GM18502 (cell line): ENCODE measurements at regions not wholly inside any gene's neighbourhood (a gene's known extent, or its start where the extent isn't known, plus 50 kb on each side); places are given as distances from the start of the nearest gene placed in this dataset.

Experiments used
- ATAC-seq: cut with Tn5 transposase; IDR thresholded peaks from one replicate; pipeline ENCODE4 v1.9.1; 2021; ENCODE audit warnings: mild to moderate bottlenecking; ENCODE audit not compliant: unreplicated experiment, poor library complexity

GRCh38 chr4:19380600-19380999 is 871.1 kb upstream of the SLIT2 start:
- ATAC-seq: no peak

DNA sequence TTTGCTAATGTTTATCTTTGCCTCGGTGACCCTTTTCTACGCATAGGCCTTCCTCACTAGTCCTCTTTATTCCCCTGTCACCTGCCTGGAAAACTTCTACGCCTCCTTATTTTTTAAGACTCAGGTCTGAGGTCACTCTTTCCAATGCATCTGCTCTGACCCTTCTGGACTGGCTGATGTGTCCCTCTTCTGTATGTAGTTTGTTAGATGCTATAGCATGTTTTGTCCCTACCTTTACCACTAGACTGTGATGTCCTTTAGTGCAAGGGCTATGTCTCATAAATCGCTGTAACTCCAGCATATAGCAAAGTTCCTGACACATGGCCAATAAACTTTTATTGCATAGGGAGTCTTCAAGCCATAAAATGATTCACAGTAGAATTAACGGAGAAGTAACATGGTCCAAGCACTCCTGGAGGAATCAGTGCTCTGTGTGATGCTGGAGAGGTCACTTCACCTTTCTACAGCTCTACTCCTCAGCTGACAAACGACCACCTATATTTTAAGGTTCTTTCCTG is 872.5 kb upstream of the SLIT2 start:
- no peak for ATAC-seq

GRCh38 chr4:19375931-19376330 is 875.8 kb upstream of the SLIT2 start:
- no peak for ATAC-seq

GRCh38 chr4:19375136-19375804 is 876.4 kb upstream of the SLIT2 start:
- no peak for ATAC-seq

GRCh38 chr4:19372390-19372789 is 879.3 kb upstream of the SLIT2 start:
- ATAC-seq: no peak

GRCh38 chr4:19368800-19369199 is 882.9 kb upstream of the SLIT2 start:
- no peak for ATAC-seq

- no peak for ATAC-seq
Observed at GRCh38 chr4:19366916-19367315, 884.8 kb upstream of the SLIT2 start.

- no peak for ATAC-seq
Observed at GRCh38 chr4:19358015-19358414, 893.7 kb upstream of the SLIT2 start.

DNA sequence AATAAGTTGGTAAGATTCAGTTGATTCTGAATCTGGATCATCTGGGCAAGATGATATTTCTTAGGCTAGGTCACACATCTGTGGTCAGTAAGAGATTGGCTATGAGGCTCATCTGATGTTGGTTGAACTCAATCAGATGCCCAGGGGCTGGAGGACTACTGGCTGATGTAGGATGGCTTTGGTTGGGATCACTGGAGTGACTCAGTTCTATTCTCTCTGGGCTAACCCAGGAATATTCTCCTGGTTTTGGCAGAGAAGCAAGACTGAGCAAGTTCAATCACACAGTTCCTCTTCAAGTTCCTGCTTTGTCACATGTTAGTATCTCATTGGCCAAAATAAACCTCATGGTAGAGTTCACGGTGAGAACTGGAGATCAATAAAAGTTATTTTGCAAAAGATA is 902.3 kb upstream of the SLIT2 start:
- no peak for ATAC-seq

GRCh38 chr4:19348746-19349145 is 903.0 kb upstream of the SLIT2 start:
- no peak for ATAC-seq

DNA sequence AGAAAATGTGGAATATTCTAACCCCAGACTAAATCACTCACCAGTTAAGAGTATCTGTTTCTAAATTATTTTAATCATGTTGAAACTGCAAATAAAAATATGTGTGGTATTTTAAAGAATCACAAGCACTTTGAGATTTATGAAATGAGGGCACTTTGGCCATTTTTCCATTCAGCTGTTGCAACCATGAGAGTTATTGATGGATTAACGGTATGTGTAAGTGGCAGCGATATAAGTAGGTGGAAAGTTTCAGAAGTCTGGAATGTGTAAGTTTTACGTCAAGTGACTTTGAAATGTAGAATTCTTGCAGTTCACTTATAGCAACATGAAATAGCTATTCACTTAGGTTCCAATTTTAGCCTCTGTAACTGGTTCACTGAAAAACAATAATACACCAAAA is 905.1 kb upstream of the SLIT2 start:
- no peak for ATAC-seq

GRCh38 chr4:19329631-19330030 is 922.1 kb upstream of the SLIT2 start:
- no peak for ATAC-seq

DNA sequence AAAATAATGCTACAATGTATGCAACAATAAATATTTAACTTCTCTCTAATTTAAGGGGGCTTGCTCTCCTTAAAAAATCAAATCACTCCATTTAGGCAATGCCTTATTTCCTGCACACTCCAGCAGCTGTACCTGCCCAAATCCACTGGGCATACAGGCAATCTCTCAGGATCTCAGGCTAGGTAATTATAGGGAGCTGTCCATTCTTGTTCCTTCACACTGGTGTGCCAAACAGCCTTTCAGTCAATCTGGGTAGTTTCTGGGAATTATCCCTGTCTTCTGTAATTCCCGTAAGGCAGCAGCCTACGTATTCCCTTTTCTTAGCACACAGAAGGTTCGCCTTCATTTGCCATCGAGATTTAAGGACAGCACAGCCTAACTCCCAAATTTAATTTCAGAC is 922.6 kb upstream of the SLIT2 start:
- no peak for ATAC-seq

DNA sequence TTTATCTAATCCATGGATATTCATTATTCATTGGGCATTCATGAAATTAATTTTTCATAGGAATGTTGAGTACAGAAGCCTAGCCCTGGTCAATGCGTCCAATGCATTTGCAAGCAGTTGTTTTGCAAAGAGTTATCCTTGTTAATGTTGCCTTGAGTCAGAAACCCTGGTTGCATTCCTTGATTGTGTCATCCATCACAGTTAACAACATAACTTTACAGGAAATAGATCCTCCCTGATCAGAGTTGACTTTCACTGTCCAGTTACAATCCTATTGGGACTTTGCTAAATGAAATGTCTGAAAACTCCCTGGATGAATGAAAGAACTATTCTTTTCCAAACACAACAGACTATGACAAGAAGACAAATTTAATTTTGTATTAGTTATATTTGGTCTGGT is 924.3 kb upstream of the SLIT2 start:
- ATAC-seq: no peak

- no peak for ATAC-seq
Observed at GRCh38 chr4:19324184-19324583, 927.5 kb upstream of the SLIT2 start.

GRCh38 chr4:19319607-19320006 is 932.1 kb upstream of the SLIT2 start:
- no peak for ATAC-seq

- ATAC-seq: no peak
Observed at GRCh38 chr4:19317377-19317776, 934.3 kb upstream of the SLIT2 start.

DNA sequence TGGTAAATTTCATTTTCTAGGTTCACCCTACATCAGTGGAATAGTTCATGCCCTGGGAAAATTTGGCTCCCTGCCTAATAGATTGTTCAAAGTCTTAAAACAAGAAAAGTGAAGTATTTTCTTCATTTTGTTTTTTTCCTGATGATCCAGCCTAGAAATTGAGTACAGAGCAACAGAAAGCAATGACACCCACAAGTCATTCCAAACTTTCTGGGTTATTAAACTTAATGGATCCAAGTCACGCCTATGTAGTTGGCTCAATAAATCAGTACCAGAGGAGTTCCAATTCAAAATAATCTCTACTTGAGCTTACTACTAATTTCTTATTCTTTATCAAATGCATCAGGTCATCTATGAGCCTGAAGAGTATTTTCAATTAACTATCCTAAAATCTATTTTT is 937.6 kb upstream of the SLIT2 start:
- ATAC-seq: no peak

DNA sequence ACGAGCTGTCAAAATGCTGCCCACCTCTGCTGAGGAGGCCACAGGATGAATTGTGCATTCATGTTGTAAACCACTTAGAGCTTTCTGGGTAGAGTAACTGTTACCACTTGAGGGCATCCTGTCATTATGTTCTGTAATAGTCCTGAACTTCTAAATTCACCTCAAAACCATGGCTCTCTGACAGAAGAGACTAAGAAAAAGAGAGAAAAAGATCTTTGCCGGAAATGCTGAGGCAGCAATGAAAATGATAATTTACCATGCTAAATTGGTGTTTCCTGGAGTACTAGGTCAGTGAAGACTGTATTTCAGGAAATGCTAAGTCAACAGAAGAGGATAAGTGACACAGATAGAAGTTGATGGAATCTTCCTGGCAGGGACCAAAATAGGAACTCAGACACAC is 942.3 kb upstream of the SLIT2 start:
- no peak for ATAC-seq

- no peak for ATAC-seq
Observed at GRCh38 chr4:19304028-19304427, 947.7 kb upstream of the SLIT2 start.

DNA sequence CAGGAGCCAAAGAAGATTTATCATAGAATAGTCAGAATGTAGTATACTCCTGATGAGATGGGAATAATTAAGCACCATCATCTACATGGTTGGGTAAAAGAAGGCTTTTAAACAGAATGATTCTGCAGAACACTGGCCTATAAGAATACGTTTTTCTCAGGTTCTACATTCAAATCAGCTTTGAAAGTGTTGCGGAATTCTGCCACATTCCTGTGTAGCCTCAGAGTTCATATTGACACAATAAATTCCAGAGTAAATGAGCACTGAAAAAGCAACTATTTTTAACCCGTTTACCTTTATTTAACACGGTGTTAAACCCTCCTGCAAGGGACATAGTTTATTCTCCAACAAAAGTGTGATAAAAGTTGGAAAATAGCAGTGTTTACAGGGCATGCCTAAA is 950.2 kb upstream of the SLIT2 start:
- no peak for ATAC-seq

GRCh38 chr4:19300213-19300612 is 951.5 kb upstream of the SLIT2 start:
- ATAC-seq: no peak

- ATAC-seq: no peak
Observed at GRCh38 chr4:19298998-19299397, 952.7 kb upstream of the SLIT2 start.
